Immature natural killer cell (primary cell): ENCODE measurements at regions not wholly inside any gene's neighbourhood (a gene's known extent, or its start where the extent isn't known, plus 50 kb on each side); places are given as distances from the start of the nearest gene placed in this dataset.

Source experiments
- DNase-seq, 3 donors: peaks; one replicate each; pipeline ENCODE4 v3.0.0; 2022; ENCODE audit warnings: mixed read lengths in 1 of 3
- H3K27ac Mint-ChIP-seq, 6 donors: one replicate each; pipeline ENCODE4 v1.8.0; 2020; ENCODE audit warnings: mixed read lengths in 6 of 6, mild to moderate bottlenecking in 5 of 6, inconsistent platforms in 4 of 6, moderate library complexity in 3 of 6
- H3K27me3 Mint-ChIP-seq, 3 donors: one replicate each; pipeline ENCODE4 v1.8.0; 2020 to 2021; ENCODE audit warnings: low read depth in 3 of 3, mild to moderate bottlenecking in 3 of 3, mixed read lengths in 3 of 3, moderate library complexity in 3 of 3, inconsistent platforms in 1 of 3
- H3K36me3 Mint-ChIP-seq, 3 donors: one replicate each; pipeline ENCODE4 v1.8.0; 2020; ENCODE audit warnings: mixed read lengths in 3 of 3, inconsistent platforms in 2 of 3, mild to moderate bottlenecking in 2 of 3
- H3K4me1 Mint-ChIP-seq, 2 donors: one replicate each; pipeline ENCODE4 v1.8.0; 2020; ENCODE audit warnings: inconsistent platforms in 2 of 2, mild to moderate bottlenecking in 2 of 2, mixed read lengths in 2 of 2, moderate library complexity in 1 of 2
- H3K4me3 Mint-ChIP-seq, 5 donors: one replicate each; pipeline ENCODE4 v1.8.0; 2020; ENCODE audit warnings: mild to moderate bottlenecking in 5 of 5, mixed read lengths in 5 of 5, inconsistent platforms in 3 of 5, moderate library complexity in 3 of 5
- H3K9me3 Mint-ChIP-seq, 6 donors: one replicate each; pipeline ENCODE4 v1.8.0; 2020; ENCODE audit warnings: mild to moderate bottlenecking in 6 of 6, mixed read lengths in 6 of 6, inconsistent platforms in 4 of 6, moderate library complexity in 3 of 6

GRCh38 chr13:21924958-21925357, 254.1 kb downstream of the FGF9 start:
- no peak for DNase-seq
- H3K4me1 Mint-ChIP-seq: no peaks in the 10 kb centered on the region
- no peak overlapping the region for H3K4me3 Mint-ChIP-seq
- peaks cover 0 to 5% (median 1%) of the 10 kb centered on the region in 3 donors for H3K27me3 Mint-ChIP-seq
- no peak overlapping the region for H3K27ac Mint-ChIP-seq
- H3K9me3 Mint-ChIP-seq: no peaks in the 10 kb centered on the region
- no peaks in the 10 kb centered on the region for H3K36me3 Mint-ChIP-seq

- Mint-ChIP-seq H3K9me3 (no peaks in the 10 kb centered on the region), H3K4me3 (no peak overlapping the region), H3K36me3 (no peaks in the 10 kb centered on the region), H3K27ac (no peak overlapping the region), H3K4me1 (no peaks in the 10 kb centered on the region), H3K27me3 (peaks cover 2 to 5% (median 3%) of the 10 kb centered on the region in 3 donors)
- no peak for DNase-seq
Observed at GRCh38 chr13:21925720-21926119, 254.8 kb downstream of the FGF9 start.

GRCh38 chr13:21929400-21929799, 258.5 kb downstream of the FGF9 start:
- no peaks in the 10 kb centered on the region for H3K9me3 Mint-ChIP-seq
- H3K4me3 Mint-ChIP-seq: no peak overlapping the region
- DNase-seq: no peak
- no peaks in the 10 kb centered on the region for H3K4me1 Mint-ChIP-seq
- no peak overlapping the region for H3K27ac Mint-ChIP-seq
- peaks cover 2 to 5% (median 2%) of the 10 kb centered on the region in 3 donors for H3K27me3 Mint-ChIP-seq
- no peaks in the 10 kb centered on the region for H3K36me3 Mint-ChIP-seq

- H3K9me3 Mint-ChIP-seq: no peaks in the 10 kb centered on the region
- H3K36me3 Mint-ChIP-seq: no peaks in the 10 kb centered on the region
- no peak for DNase-seq
- H3K27ac Mint-ChIP-seq: no peak overlapping the region
- H3K4me1 Mint-ChIP-seq: no peaks in the 10 kb centered on the region
- H3K27me3 Mint-ChIP-seq: peaks cover 2 to 3% (median 2%) of the 10 kb centered on the region in 3 donors
- no peak overlapping the region for H3K4me3 Mint-ChIP-seq
Observed at GRCh38 chr13:21930536-21930935, 259.7 kb downstream of the FGF9 start.

GRCh38 chr13:21932578-21932977, 261.7 kb downstream of the FGF9 start:
- Mint-ChIP-seq H3K4me1 (no peaks in the 10 kb centered on the region), H3K27me3 (peaks cover 2 to 3% (median 2%) of the 10 kb centered on the region in 3 donors), H3K9me3 (no peaks in the 10 kb centered on the region)

GRCh38 chr13:21932996-21933395, 262.1 kb downstream of the FGF9 start:
- DNase-seq: no peak
- no peaks in the 10 kb centered on the region for H3K36me3 Mint-ChIP-seq
- no peaks in the 10 kb centered on the region for H3K9me3 Mint-ChIP-seq
- no peak overlapping the region for H3K27ac Mint-ChIP-seq
- H3K4me1 Mint-ChIP-seq: no peaks in the 10 kb centered on the region
- no peak overlapping the region for H3K4me3 Mint-ChIP-seq
- H3K27me3 Mint-ChIP-seq: peaks cover 2 to 3% (median 2%) of the 10 kb centered on the region in 3 donors

More at GRCh38 chr13:21932578-21932977, 261.7 kb downstream of the FGF9 start:
- Mint-ChIP-seq H3K4me3 (no peak overlapping the region), H3K27ac (no peak overlapping the region), H3K36me3 (no peaks in the 10 kb centered on the region)
- no peak for DNase-seq

- no peak overlapping the region for H3K27ac Mint-ChIP-seq
- H3K4me1 Mint-ChIP-seq: no peaks in the 10 kb centered on the region
- H3K36me3 Mint-ChIP-seq: no peaks in the 10 kb centered on the region
- no peak overlapping the region for H3K4me3 Mint-ChIP-seq
- peaks cover 2 to 3% (median 2%) of the 10 kb centered on the region in 3 donors for H3K27me3 Mint-ChIP-seq
- H3K9me3 Mint-ChIP-seq: no peaks in the 10 kb centered on the region
- no peak for DNase-seq
Observed at GRCh38 chr13:21934284-21934683, 263.4 kb downstream of the FGF9 start.

GRCh38 chr13:21936674-21937073, 265.8 kb downstream of the FGF9 start:
- Mint-ChIP-seq H3K27me3 (peaks cover 0 to 2% (median 0%) of the 10 kb centered on the region in 3 donors), H3K4me1 (no peaks in the 10 kb centered on the region), H3K4me3 (no peak overlapping the region), H3K36me3 (no peaks in the 10 kb centered on the region), H3K27ac (no peak overlapping the region), H3K9me3 (no peaks in the 10 kb centered on the region)
- no peak for DNase-seq

GRCh38 chr13:21938168-21938567, 267.3 kb downstream of the FGF9 start:
- Mint-ChIP-seq H3K27me3 (no peaks in the 10 kb centered on the region), H3K27ac (no peak overlapping the region), H3K4me3 (no peak overlapping the region), H3K36me3 (no peaks in the 10 kb centered on the region), H3K9me3 (no peaks in the 10 kb centered on the region), H3K4me1 (no peaks in the 10 kb centered on the region)
- DNase-seq: no peak

GRCh38 chr13:21938636-21939035, 267.8 kb downstream of the FGF9 start:
- H3K4me3 Mint-ChIP-seq: no peak overlapping the region

GRCh38 chr13:21942061-21942460, 271.2 kb downstream of the FGF9 start:
- Mint-ChIP-seq H3K9me3 (peaks cover 3 to 33% (median 14%) of the 10 kb centered on the region in 6 donors), H3K36me3 (peaks cover 0 to 6% (median 5%) of the 10 kb centered on the region in 3 donors), H3K4me3 (no peak overlapping the region), H3K4me1 (no peaks in the 10 kb centered on the region), H3K27me3 (no peaks in the 10 kb centered on the region), H3K27ac (no peak overlapping the region)
- no peak for DNase-seq

More at GRCh38 chr13:21938636-21939035, 267.8 kb downstream of the FGF9 start:
- H3K4me1 Mint-ChIP-seq: no peaks in the 10 kb centered on the region
- no peaks in the 10 kb centered on the region for H3K27me3 Mint-ChIP-seq
- DNase-seq: no peak
- H3K9me3 Mint-ChIP-seq: peaks cover 0 to 4% (median under 1%) of the 10 kb centered on the region in 6 donors
- no peaks in the 10 kb centered on the region for H3K36me3 Mint-ChIP-seq
- no peak overlapping the region for H3K27ac Mint-ChIP-seq

GRCh38 chr13:21944610-21945009, 273.7 kb downstream of the FGF9 start:
- Mint-ChIP-seq H3K27me3 (no peaks in the 10 kb centered on the region), H3K36me3 (peaks cover 0 to 6% (median 5%) of the 10 kb centered on the region in 3 donors), H3K27ac (no peak overlapping the region), H3K4me1 (no peaks in the 10 kb centered on the region), H3K4me3 (no peak overlapping the region), H3K9me3 (peaks cover 3 to 33% (median 14%) of the 10 kb centered on the region in 6 donors)
- DNase-seq: no peak

- Mint-ChIP-seq H3K4me1 (no peaks in the 10 kb centered on the region), H3K9me3 (peaks cover 3 to 33% (median 14%) of the 10 kb centered on the region in 6 donors), H3K27me3 (no peaks in the 10 kb centered on the region), H3K27ac (no peak overlapping the region), H3K36me3 (peaks cover 0 to 6% (median 5%) of the 10 kb centered on the region in 3 donors), H3K4me3 (no peak overlapping the region)
- DNase-seq: no peak
Observed at GRCh38 chr13:21945195-21945594, 274.3 kb downstream of the FGF9 start.

- H3K4me3 Mint-ChIP-seq: no peak overlapping the region
- H3K27me3 Mint-ChIP-seq: no peaks in the 10 kb centered on the region
- DNase-seq: no peak
- no peak overlapping the region for H3K27ac Mint-ChIP-seq
- peaks cover 0 to 6% (median 5%) of the 10 kb centered on the region in 3 donors for H3K36me3 Mint-ChIP-seq
- no peaks in the 10 kb centered on the region for H3K4me1 Mint-ChIP-seq
- H3K9me3 Mint-ChIP-seq: peaks cover 3 to 33% (median 15%) of the 10 kb centered on the region in 6 donors
Observed at GRCh38 chr13:21946964-21947363, 276.1 kb downstream of the FGF9 start.

- no peaks in the 10 kb centered on the region for H3K27me3 Mint-ChIP-seq
- peaks cover 3 to 26% (median 13%) of the 10 kb centered on the region in 6 donors for H3K9me3 Mint-ChIP-seq
Observed at GRCh38 chr13:21948769-21949474, 278.0 kb downstream of the FGF9 start.

More at GRCh38 chr13:21948769-21949474, 278.0 kb downstream of the FGF9 start:
- Mint-ChIP-seq H3K4me3 (no peak overlapping the region), H3K36me3 (peaks cover 0 to 6% (median 5%) of the 10 kb centered on the region in 3 donors), H3K27ac (no peak overlapping the region), H3K4me1 (no peaks in the 10 kb centered on the region)
- DNase-seq: no peak
